HG02571 (cell line): ENCODE measurements at regions not wholly inside any gene's neighbourhood (a gene's known extent, or its start where the extent isn't known, plus 50 kb on each side); places are given as distances from the start of the nearest gene placed in this dataset.

Source experiments
- ATAC-seq: cut with Tn5 transposase; IDR thresholded peaks from one replicate; pipeline ENCODE4 v1.9.1; 2021; ENCODE audit warnings: mild to moderate bottlenecking, moderate library complexity; ENCODE audit not compliant: unreplicated experiment

GRCh38 chr2:129904532-129905446 lies 74.7 kb upstream of the RAB6C start:
- no peak for ATAC-seq

GRCh38 chr2:129905664-129906081 lies 73.8 kb upstream of the RAB6C start:
- no peak for ATAC-seq

GRCh38 chr2:129906139-129906860 lies 73.2 kb upstream of the RAB6C start:
- ATAC-seq, result no peak

- no peak for ATAC-seq
Measured at GRCh38 chr2:129906861-129907235, 72.6 kb upstream of the RAB6C start.

GRCh38 chr2:129907256-129907998 lies 72.0 kb upstream of the RAB6C start:
- no peak for ATAC-seq

- ATAC-seq, result no peak
Measured at GRCh38 chr2:129908721-129909373, 70.6 kb upstream of the RAB6C start.

GRCh38 chr2:129909651-129910418 lies 69.6 kb upstream of the RAB6C start:
- no peak for ATAC-seq

GRCh38 chr2:129910446-129911362 lies 68.8 kb upstream of the RAB6C start:
- ATAC-seq, result no peak

- no peak for ATAC-seq
Measured at GRCh38 chr2:129911363-129912065, 68.0 kb upstream of the RAB6C start.

GRCh38 chr2:129912066-129912820 lies 67.2 kb upstream of the RAB6C start:
- ATAC-seq, result no peak

- no peak for ATAC-seq
Measured at GRCh38 chr2:129912871-129913694, 66.4 kb upstream of the RAB6C start.

GRCh38 chr2:129913695-129914495 lies 65.6 kb upstream of the RAB6C start:
- no peak for ATAC-seq

- no peak for ATAC-seq
Measured at GRCh38 chr2:129914538-129915302, 64.7 kb upstream of the RAB6C start.

GRCh38 chr2:129915303-129915840 lies 64.1 kb upstream of the RAB6C start:
- ATAC-seq, result no peak

- no peak for ATAC-seq
Measured at GRCh38 chr2:129918604-129919003, 60.9 kb upstream of the RAB6C start.
